HG03432 (cell line): ENCODE measurements at regions not wholly inside any gene's neighbourhood (a gene's known extent, or its start where the extent isn't known, plus 50 kb on each side); places are given as distances from the start of the nearest gene placed in this dataset.
"Not testable (repeated sequence)": the region's sequence is repeated elsewhere in the genome, so short reads cannot be mapped to it uniquely, and the experiment has no call there.

Experiments used
- ATAC-seq: cut with Tn5 transposase; IDR thresholded peaks from one replicate; pipeline ENCODE4 v1.9.1; 2021; ENCODE audit warnings: mild to moderate bottlenecking, moderate library complexity; ENCODE audit not compliant: unreplicated experiment

DNA sequence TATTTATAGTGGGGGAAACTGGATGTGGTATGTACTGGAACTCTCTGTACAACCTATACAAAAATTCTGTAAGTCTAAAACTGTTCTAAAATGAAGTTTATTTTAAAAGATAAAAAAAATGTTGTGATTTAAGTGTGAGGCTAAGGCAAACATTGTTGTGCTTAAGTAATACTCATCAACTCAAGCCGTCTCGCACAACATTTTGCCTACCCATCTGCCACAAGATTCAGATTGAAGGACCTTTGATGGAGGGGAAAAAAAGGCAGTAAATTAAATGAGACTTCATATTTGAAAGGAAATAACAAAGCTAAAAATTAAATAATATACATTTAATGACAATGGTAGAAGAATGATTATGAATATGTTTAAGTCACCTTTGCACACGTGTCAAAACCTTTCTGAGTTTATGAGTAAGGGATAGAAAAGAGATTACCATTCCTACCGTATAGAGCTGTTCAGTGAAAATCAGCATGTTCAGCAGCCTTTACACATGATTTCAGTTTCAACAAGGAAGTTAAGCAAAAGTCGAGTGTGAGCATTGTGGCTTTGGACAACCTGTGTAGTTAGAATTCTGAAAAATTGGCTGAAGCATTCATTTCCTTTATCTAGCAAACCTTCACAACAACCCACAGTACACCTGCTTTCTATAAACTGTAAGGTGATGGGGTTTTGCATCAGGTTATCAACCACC lies 499.3 kb downstream of the IRS1 start:
- peak; percentile 94 for ATAC-seq

DNA sequence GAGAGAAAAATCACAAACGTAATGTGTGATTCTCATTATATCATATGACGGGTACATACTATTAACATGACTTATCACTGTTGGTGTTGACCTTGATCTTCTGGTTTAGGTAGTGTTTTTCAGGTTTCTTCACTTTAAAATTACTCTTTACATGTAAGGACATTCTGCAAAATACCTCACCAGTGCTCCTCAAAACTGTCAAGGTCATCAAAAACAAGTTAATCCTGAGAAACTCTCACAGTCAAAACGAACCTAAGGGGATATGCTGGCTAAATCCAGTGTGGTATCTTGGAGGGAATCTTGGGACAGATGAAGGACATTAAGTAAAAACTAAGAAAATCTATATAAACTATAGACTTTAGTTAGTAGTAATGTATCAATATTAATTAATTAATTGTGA lies 499.8 kb downstream of the IRS1 start:
- ATAC-seq: no peak

DNA sequence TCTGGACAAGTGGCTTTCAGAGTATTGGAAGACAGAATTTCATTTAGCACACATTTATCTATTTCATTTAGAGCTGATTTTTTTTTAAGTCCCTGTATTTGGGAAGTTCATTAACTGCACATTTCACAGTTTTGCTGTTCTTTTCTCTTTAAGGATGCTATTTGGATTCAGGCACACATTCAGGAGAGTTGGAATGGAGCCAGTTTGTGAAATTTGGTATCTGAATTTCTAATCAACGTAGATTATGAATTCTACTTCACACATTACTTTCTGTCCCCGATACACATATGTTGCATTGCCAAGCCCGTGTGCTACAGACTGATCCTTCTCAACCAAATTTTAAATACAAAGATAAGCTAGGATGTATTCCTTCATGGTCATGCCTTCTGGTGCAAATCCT lies 503.9 kb downstream of the IRS1 start:
- no peak for ATAC-seq

DNA sequence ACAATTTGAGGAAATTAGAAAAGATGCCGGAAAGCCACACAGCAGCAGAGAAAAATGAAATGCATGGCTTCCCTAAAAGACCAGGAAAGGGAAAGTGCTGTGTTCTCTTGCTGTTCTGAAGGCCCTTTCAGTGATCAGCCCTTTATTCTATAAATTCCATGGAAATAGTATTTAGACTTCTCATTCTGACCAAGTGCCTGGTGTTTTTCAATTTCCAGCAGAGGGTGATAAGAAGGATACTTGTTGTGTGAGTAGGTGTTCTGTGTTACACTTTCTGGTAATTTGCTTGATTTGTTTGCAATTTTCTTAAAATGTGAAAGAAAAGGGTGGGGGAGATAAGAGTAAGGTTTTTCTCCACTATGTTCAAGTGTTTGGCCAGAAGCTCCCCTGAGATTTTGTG lies 504.5 kb downstream of the IRS1 start:
- no peak for ATAC-seq

DNA sequence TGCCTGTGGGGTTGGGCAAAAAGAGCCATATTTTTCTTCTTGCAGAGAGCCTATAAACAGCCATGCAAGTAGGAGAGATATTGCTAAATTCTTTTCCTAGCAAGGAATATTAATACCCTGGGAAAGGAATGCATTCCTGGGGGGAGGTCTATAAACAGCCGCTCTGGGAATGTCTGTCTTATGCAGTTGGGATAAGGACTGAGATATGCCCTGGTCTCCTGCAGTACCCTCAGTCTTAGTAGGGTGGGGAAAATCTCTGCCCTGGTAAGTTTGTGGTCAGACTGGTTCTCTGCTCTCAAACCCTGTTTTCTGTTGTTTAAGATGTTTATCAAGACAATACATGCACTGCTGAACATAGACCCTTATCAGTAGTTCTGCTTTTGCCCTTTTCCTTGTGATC lies 508.3 kb downstream of the IRS1 start:
- not testable (repeated sequence) for ATAC-seq

GRCh38 chr2:226286916-226287315 lies 512.7 kb downstream of the IRS1 start:
- ATAC-seq: no peak

GRCh38 chr2:226283796-226284195 lies 515.8 kb downstream of the IRS1 start:
- no peak for ATAC-seq

GRCh38 chr2:226282151-226282550 lies 517.5 kb downstream of the IRS1 start:
- ATAC-seq: no peak

- ATAC-seq: not testable (repeated sequence)
Measured at GRCh38 chr2:226280136-226280535, 519.5 kb downstream of the IRS1 start.

GRCh38 chr2:226275215-226275614 lies 524.4 kb downstream of the IRS1 start:
- no peak for ATAC-seq

DNA sequence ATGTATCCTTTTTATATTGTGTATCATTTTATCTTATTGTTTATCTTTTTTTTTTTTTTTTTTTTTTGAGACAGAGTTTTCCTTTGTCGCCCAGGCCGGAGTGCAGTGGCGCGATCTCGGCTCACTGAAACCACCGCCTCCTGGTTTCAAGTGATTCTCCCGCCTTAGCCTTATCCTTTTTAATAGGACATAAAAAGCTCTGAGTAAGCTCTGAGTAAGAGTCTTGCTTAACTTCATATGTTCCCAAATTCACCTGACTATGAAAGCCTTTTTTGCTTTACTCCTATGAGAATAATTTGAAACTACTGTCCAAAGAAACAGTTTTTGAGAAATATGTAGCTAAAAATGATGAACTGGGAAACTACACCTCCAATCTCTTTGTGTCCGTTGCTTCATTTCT lies 525.5 kb downstream of the IRS1 start:
- ATAC-seq: no peak

DNA sequence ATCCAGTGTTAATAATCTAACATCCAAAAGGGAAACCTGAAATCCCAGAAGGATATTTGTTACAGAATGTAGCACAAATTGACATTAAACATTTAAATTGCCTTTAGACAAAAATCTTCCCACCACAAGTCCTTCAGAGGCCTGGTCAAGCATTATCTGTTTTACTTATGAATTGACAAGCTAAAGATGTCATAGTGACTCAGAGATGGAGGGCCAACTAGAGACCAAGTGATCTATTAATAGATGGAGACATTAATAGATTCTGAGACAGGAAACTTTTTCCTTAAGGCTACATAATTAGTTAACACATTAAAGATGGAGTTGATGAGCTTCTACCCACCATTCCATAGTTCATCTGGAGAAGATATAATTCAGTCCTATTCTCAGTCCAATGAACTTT lies 526.2 kb downstream of the IRS1 start:
- no peak for ATAC-seq

GRCh38 chr2:226272435-226272834 lies 527.2 kb downstream of the IRS1 start:
- no peak for ATAC-seq

- ATAC-seq: no peak
Measured at GRCh38 chr2:226270285-226271058, 529.1 kb downstream of the IRS1 start.

DNA sequence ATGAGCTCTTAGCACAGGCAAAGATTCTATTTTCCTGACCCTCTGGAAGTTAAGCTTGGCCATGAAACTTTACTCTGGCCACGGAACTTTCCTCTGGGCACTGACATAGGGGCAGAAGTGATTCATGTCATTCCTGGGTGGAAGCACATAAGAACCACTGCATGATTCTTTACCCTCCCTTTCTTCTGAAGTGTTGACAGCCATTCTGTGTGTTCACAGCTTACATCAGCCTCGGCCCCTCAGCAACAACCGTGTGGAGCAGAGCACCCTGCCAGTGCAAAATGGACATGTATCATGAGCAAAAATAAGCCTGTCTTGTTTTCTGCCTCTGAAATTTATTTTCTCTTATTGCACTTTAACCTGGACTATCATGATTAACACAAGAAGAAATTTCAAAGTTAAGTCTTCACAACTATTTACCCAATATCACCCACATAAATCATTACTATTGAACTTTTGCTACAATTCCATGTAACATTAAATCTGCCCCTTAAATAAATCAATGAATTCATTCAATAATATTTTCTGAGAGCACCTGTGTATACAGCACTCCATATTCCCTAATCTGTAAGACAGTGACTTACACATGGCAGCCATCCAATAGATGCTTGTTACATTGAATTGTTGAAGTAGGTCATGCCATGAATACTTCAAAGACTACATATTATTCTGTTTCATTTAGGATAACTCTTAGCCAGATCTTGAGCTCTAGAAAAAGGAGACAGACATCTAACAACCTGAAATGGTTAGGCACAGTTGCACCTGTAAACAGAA lies 531.9 kb downstream of the IRS1 start:
- no peak for ATAC-seq

DNA sequence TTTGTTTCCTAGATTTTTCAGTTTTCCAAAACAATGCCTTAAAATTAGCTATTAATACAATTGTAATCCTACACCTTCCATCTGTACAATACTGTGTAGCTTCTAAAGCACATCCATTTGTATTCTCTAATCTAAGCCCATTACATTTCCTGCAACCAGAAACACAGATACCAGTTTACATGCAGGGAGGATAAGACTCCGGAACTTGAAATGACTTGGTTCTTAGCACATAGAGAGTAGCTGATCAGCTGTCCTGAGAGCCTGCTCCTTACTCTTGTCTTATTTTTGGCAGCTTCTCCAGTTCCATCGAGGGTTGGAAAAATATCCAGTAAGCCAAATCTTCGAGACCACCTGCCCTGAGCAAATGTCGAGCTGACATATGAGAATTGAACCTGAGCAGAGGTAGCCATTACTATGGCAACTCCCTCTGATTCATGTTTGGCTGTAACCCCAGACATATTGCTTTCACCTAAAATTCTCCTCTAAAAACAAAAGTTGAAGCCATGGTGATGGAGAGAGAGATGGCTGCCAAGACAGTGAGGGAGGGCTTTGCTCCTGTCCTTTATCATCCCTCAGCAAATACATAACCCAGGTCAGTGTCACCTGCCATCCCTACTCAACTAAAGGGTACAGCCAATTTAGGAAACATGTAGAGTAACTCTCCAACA lies 542.8 kb downstream of the IRS1 start:
- no peak for ATAC-seq

DNA sequence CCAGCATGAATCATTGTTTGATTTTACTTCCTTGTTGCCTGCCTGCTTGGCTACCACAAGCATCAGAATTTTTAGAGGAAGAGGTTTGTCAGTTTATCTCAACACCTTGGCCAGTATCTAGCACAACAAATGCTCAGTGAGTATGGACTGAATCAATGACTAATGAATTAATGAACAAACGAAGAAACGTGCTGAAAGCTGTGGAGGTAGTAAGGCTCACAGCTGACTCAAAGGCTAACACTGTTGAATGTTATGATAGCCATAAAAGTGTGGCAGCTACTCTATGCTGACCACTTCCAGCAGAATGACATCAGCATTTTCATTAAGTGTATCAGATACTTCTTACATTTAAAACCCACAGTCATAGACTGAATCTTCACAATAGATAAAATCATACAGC lies 543.4 kb downstream of the IRS1 start:
- no peak for ATAC-seq

- ATAC-seq: no peak
Measured at GRCh38 chr2:226251661-226252060, 548.0 kb downstream of the IRS1 start.

DNA sequence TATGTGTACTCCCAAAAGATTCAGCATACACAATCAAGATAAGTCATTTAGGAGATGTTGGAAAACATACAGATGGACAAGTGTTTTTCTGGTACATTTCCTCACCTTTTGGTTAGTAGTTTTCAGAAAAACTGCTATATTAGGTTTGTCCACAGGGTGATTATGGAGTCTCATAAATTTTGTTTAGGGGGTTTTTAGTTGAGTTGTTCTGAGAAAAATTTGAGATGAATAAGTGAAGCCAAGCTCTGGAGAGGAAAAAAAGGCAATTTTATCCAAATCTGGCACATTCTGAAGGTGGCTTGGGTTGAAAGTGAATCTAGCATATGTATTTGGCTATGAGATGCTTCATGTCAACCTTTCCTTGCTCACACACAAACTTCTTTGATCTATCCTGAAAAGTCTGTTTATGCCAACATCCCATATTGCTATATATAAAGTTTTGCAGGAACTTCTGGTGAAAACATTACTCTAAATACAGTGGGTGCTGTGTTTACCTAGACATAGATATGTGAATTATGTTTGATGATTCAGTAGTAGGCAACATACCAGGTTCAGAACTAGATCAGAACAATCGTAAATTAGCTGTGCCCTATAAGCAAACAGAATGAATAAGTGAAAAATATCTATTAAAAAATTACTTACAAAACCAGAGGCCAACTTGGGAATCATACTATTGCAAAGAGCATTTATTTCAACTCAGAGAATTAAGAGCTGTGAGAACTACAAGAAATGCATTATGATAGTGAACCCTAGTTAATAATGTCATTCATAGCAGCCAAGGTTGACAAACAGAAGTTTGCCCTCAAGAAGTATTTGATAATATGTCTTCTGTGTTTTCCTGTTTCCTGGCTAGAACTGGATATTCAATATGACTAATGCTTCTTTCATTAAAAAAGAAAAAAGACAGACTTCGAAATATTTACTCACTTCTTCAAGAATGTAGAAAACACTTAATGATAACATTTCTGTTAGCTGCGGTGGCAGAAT lies 552.0 kb downstream of the IRS1 start:
- no peak for ATAC-seq

GRCh38 chr2:226234187-226234586 lies 565.4 kb downstream of the IRS1 start:
- no peak for ATAC-seq
